ENCODE measurements at regions not wholly inside any gene's neighbourhood (a gene's known extent, or its start where the extent isn't known, plus 50 kb on each side); places are given as distances from the start of the nearest gene placed in this dataset.
A peak's percentile ranks its signal among the peaks of the same experiment; 100 is the strongest.

DNA sequence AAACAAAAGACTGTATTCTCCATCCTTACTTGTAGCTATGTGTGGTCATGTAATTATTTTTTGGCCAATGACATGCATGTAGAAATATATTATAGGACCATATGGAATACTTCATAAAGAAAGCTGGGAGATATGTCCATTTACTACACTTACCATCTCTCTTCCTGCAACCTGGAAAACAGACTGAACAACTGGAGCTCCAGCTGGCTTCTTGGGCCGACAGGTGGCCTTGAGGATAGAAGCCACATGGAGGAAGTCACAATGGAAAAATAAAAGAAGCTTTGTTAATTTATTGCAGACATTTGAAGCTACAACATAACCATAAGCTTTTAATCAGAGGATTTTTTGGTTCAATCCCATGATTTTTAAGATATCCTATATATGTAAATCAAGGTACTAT is 167.9 kb upstream of the CBLB start:
- no peaks in the 10 kb centered on the region for H3K9me3 ChIP-seq (ENCODE audit: control insufficient read depth, insufficient read depth, low read length)
- H3K4me3 ChIP-seq (ENCODE audit: low read depth, low read length) = no peak overlapping the region
- no peaks in the 10 kb centered on the region for H3K27me3 ChIP-seq (ENCODE audit: control insufficient read depth, insufficient read depth, low read length)
- DNase-seq (ENCODE audit: low read depth, low spot score) = no peak
- ChIA-PET CTCF (no interaction called here), POLR2A (no interaction called here)
- no peak for TF ChIP-seq CTCF (IDR thresholded peaks at IDR 0.05; ENCODE audit: low read depth, low read length)
- H3K27ac ChIP-seq (ENCODE audit: low read depth, low read length) = no peak overlapping the region

DNA sequence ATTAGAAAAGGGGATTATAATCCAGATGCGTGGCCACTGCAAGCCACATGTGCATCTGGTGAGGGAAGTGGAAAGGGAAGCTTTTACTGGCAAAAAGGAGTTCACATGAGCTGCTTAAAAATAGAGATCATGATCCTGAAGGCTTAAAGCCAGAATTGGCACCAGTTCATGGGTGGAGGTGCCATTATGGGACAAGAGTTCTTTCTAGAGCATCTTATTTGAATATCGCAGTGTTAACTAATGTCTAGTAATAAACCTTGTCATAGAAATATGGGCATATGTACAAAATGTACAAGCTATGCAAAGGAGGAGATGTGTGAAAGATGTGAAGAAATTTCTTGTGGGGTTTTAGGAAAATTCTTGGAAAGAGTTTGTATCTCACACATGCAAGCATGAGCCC is 178.4 kb upstream of the CBLB start:
- H3K4me3 ChIP-seq (ENCODE audit: low read depth, low read length) = no peak overlapping the region
- TF ChIP-seq CTCF (IDR thresholded peaks at IDR 0.05; ENCODE audit: low read depth, low read length) = no peak
- no peak overlapping the region for H3K27ac ChIP-seq (ENCODE audit: low read depth, low read length)
- no peaks in the 10 kb centered on the region for H3K9me3 ChIP-seq (ENCODE audit: control insufficient read depth, insufficient read depth, low read length)
- DNase-seq (ENCODE audit: low read depth, low spot score) = no peak
- CTCF ChIA-PET = no interaction called here
- POLR2A ChIA-PET = no interaction called here
- H3K27me3 ChIP-seq (ENCODE audit: control insufficient read depth, insufficient read depth, low read length) = no peaks in the 10 kb centered on the region

GRCh38 chr3:106048946-106049481 is 180.2 kb upstream of the CBLB start:
- ChIA-PET CTCF (no interaction called here), POLR2A (no interaction called here)
- Histone ChIP-seq H3K27me3 (ENCODE audit: control insufficient read depth, insufficient read depth, low read length) (no peaks in the 10 kb centered on the region), H3K9me3 (ENCODE audit: control insufficient read depth, insufficient read depth, low read length) (no peaks in the 10 kb centered on the region), H3K27ac (ENCODE audit: low read depth, low read length) (no peak overlapping the region), H3K4me3 (ENCODE audit: low read depth, low read length) (no peak overlapping the region)
- TF ChIP-seq CTCF (IDR thresholded peaks at IDR 0.05; ENCODE audit: low read depth, low read length) = no peak
- no peak for DNase-seq (ENCODE audit: low read depth, low spot score)

- no peak overlapping the region for H3K4me3 ChIP-seq (ENCODE audit: low read depth, low read length)
- TF ChIP-seq CTCF (IDR thresholded peaks at IDR 0.05; ENCODE audit: low read depth, low read length) = no peak
- CTCF ChIA-PET = no interaction called here
- H3K9me3 ChIP-seq (ENCODE audit: control insufficient read depth, insufficient read depth, low read length) = no peaks in the 10 kb centered on the region
- DNase-seq (ENCODE audit: low read depth, low spot score) = peak; percentile 1
- no peaks in the 10 kb centered on the region for H3K27me3 ChIP-seq (ENCODE audit: control insufficient read depth, insufficient read depth, low read length)
- H3K27ac ChIP-seq (ENCODE audit: low read depth, low read length) = no peak overlapping the region
- POLR2A ChIA-PET = no interaction called here
Observed at GRCh38 chr3:106049821-106050220, 181.0 kb upstream of the CBLB start.

- POLR2A ChIA-PET = no interaction called here
Observed at GRCh38 chr3:106056931-106057330, 188.1 kb upstream of the CBLB start.

More at GRCh38 chr3:106056931-106057330, 188.1 kb upstream of the CBLB start:
- Histone ChIP-seq H3K9me3 (ENCODE audit: control insufficient read depth, insufficient read depth, low read length) (no peaks in the 10 kb centered on the region), H3K27me3 (ENCODE audit: control insufficient read depth, insufficient read depth, low read length) (no peaks in the 10 kb centered on the region), H3K4me3 (ENCODE audit: low read depth, low read length) (no peak overlapping the region), H3K27ac (ENCODE audit: low read depth, low read length) (no peak overlapping the region)
- no peak for DNase-seq (ENCODE audit: low read depth, low spot score)
- CTCF ChIA-PET = no interaction called here
- TF ChIP-seq CTCF (IDR thresholded peaks at IDR 0.05; ENCODE audit: low read depth, low read length) = no peak
